ENCODE measurements at regions not wholly inside any gene's neighbourhood (a gene's known extent, or its start where the extent isn't known, plus 50 kb on each side); places are given as distances from the start of the nearest gene placed in this dataset.

DNA sequence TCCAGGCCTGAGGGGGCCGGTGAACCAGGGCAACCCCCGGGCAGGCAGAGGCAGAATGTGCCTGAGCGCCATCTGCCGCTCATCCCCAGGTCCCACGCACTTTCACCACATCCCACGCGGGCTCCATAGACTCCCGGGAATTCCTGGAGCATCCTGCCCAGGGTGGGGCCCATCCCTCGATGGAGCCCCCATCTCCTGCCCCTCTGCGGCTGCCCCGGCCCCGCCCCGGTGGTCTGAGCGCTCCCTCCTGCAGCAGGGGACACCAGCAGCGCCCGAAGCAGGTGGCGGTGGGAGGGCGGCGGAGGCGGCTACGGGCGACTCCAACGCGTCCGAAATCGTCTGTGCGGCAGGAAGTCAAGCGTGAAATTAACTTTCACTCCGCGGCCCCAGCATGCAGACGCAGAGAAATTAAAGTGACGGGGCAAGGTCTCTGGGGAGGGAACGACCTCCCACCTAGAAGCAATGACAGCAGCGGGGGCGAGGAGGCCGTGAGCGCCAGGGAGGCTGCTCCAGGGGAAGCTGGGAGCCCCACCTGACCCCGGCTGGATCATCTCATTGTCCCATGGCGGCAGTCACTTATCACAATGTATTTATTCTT is 122.2 kb downstream of the NCOR2 start:
- intact Hi-C loops (cut with micrococcal nuclease), result no loop called here
- Histone ChIP-seq H3K4me3 (replicated peaks in 1 of 3; ENCODE audit: low read depth in 2 of 3, low read length in 3 of 3) (no peak overlapping the region), H3K79me2 (ENCODE audit: insufficient read depth, low read length) (peaks cover 32% of the 10 kb centered on the region), H3K27ac (ENCODE audit: low read depth in 1 of 2, low read length in 2 of 2) (no peak overlapping the region), H4K20me1 (ENCODE audit: insufficient read depth, low read length) (peaks cover 98% of the 10 kb centered on the region), H3K9me3 (replicated peaks in 1 of 2; ENCODE audit: control insufficient read depth in 1 of 2, insufficient read depth in 1 of 2, low read length in 2 of 2) (no peaks in the 10 kb centered on the region), H3K4me1 (ENCODE audit: control insufficient read depth in 1 of 2, insufficient read depth in 2 of 2, low read length in 2 of 2) (no peaks in the 10 kb centered on the region), H2AFZ (ENCODE audit: insufficient read depth, low read depth, low read length, poor library complexity, severe bottlenecking) (no peak overlapping the region), H3K36me3 (replicated peaks in 1 of 2; ENCODE audit: control insufficient read depth in 1 of 2, insufficient read depth in 2 of 2, low read length in 2 of 2) (peaks cover 73 to 98% of the 10 kb centered on the region in 2 donors), H3K4me2 (replicated peaks; ENCODE audit: extremely low read depth, low read length, poor library complexity, severe bottlenecking) (no peak overlapping the region), H3K9ac (ENCODE audit: insufficient read depth, low read length, poor library complexity, severe bottlenecking) (no peak overlapping the region), H3K27me3 (ENCODE audit: control insufficient read depth in 2 of 2, insufficient read depth in 2 of 2, low read length in 2 of 2) (no peaks in the 10 kb centered on the region)
- no peak for DNase-seq
- Mint-ChIP-seq H3K36me3 (peaks cover 85 to 88% of the 10 kb centered on the region in 2 donors), H3K27me3 (ENCODE audit: low read depth in 3 of 3) (peaks cover 0 to 1% (median 0%) of the 10 kb centered on the region in 3 donors), H3K9me3 (no peaks in the 10 kb centered on the region), H3K4me1 (peaks cover 3% of the 10 kb centered on the region), H3K27ac (no peak overlapping the region), H3K4me3 (no peak overlapping the region)
- WGBS (ENCODE audit: insufficient coverage), result 93% methylated on average over 37 of the region's 39 CpGs
- TF ChIP-seq, protein P1, sequence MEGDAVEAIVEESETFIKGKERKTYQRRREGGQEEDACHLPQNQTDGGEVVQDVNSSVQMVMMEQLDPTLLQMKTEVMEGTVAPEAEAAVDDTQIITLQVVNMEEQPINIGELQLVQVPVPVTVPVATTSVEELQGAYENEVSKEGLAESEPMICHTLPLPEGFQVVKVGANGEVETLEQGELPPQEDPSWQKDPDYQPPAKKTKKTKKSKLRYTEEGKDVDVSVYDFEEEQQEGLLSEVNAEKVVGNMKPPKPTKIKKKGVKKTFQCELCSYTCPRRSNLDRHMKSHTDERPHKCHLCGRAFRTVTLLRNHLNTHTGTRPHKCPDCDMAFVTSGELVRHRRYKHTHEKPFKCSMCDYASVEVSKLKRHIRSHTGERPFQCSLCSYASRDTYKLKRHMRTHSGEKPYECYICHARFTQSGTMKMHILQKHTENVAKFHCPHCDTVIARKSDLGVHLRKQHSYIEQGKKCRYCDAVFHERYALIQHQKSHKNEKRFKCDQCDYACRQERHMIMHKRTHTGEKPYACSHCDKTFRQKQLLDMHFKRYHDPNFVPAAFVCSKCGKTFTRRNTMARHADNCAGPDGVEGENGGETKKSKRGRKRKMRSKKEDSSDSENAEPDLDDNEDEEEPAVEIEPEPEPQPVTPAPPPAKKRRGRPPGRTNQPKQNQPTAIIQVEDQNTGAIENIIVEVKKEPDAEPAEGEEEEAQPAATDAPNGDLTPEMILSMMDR (IDR thresholded peaks at IDR 0.05), result no peak

DNA sequence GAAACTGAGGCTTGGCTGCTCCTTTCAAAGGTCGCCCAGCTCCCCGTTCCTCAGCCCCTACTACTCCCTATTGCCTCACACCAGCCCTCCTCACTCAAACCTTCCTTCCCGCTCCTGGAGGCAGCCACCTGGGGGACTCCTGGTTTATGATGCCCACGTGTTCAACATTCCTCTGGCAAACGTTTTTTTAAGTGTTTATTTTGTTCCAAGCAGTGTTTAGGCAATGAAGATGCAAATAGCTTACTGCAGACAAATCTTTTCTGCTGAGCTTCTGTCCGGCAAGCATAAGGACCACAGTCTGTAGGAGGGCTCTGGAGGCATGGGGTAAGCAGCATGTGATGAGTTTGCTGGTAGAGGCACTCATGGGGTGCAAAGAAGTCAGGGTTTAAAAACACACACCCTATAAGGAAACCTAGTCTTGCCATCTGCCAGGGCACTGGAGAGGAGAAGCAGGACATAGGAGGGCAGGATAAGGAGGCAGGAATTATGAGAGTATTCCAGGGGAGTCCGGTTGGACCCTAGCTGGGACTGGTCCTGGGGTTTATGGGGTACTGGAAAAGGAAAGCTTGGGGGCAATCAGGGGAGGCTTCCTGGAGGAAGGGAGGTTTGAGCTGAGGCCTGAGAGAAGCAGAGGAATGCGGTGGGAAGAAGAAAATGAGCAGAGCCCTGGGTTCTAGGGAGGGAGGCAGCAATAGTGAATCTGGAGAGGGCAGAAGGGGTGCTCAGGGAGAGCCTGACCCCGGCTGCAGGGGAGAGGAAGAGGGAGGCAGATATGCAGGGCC is 123.3 kb downstream of the NCOR2 start:
- Histone ChIP-seq H3K36me3 (replicated peaks in 1 of 2; ENCODE audit: control insufficient read depth in 1 of 2, insufficient read depth in 2 of 2, low read length in 2 of 2) (peaks cover 68 to 90% of the 10 kb centered on the region in 2 donors), H2AFZ (ENCODE audit: insufficient read depth, low read depth, low read length, poor library complexity, severe bottlenecking) (no peak overlapping the region), H3K4me1 (ENCODE audit: control insufficient read depth in 1 of 2, insufficient read depth in 2 of 2, low read length in 2 of 2) (no peaks in the 10 kb centered on the region), H3K4me2 (replicated peaks; ENCODE audit: extremely low read depth, low read length, poor library complexity, severe bottlenecking) (no peak overlapping the region), H3K9me3 (replicated peaks in 1 of 2; ENCODE audit: control insufficient read depth in 1 of 2, insufficient read depth in 1 of 2, low read length in 2 of 2) (no peaks in the 10 kb centered on the region), H3K27ac (ENCODE audit: low read depth in 1 of 2, low read length in 2 of 2) (no peak overlapping the region), H3K27me3 (ENCODE audit: control insufficient read depth in 2 of 2, insufficient read depth in 2 of 2, low read length in 2 of 2) (no peaks in the 10 kb centered on the region), H3K9ac (ENCODE audit: insufficient read depth, low read length, poor library complexity, severe bottlenecking) (no peak overlapping the region), H3K4me3 (replicated peaks in 1 of 3; ENCODE audit: low read depth in 2 of 3, low read length in 3 of 3) (no peak overlapping the region), H4K20me1 (ENCODE audit: insufficient read depth, low read length) (peaks cover 98% of the 10 kb centered on the region), H3K79me2 (ENCODE audit: insufficient read depth, low read length) (peaks cover 23% of the 10 kb centered on the region)
- peaks cover 3% of the 10 kb centered on the region for H3K4me1 Mint-ChIP-seq
- H3K27ac Mint-ChIP-seq, result peak overlapping the region in 4 of 7 donors; percentile 6 to 77 (median 31)
- H3K4me3 Mint-ChIP-seq, result no peak overlapping the region
- no peak for DNase-seq
- no peaks in the 10 kb centered on the region for H3K9me3 Mint-ChIP-seq
- TF ChIP-seq, protein P1 (IDR thresholded peaks at IDR 0.05), result no peak
- H3K27me3 Mint-ChIP-seq (ENCODE audit: low read depth in 3 of 3), result no peaks in the 10 kb centered on the region
- intact Hi-C loops (cut with micrococcal nuclease), result loop anchor here in 1 of 2 donors (5.0 kb wide), 1 partner anchor 38 kb away; no protein-coding TSS in a partner anchor
- H3K36me3 Mint-ChIP-seq, result peaks cover 75 to 77% of the 10 kb centered on the region in 2 donors
- 93% methylated on average over 9 of the region's 9 CpGs for WGBS (ENCODE audit: insufficient coverage)
